HG02938 (cell line): ENCODE measurements at regions not wholly inside any gene's neighbourhood (a gene's known extent, or its start where the extent isn't known, plus 50 kb on each side); places are given as distances from the start of the nearest gene placed in this dataset.
"Not testable (repeated sequence)": the region's sequence is repeated elsewhere in the genome, so short reads cannot be mapped to it uniquely, and the experiment has no call there.

Source experiments
- ATAC-seq: cut with Tn5 transposase; IDR thresholded peaks from one replicate; pipeline ENCODE4 v1.9.1; 2021; ENCODE audit warnings: mild to moderate bottlenecking, moderate library complexity; ENCODE audit not compliant: unreplicated experiment

DNA sequence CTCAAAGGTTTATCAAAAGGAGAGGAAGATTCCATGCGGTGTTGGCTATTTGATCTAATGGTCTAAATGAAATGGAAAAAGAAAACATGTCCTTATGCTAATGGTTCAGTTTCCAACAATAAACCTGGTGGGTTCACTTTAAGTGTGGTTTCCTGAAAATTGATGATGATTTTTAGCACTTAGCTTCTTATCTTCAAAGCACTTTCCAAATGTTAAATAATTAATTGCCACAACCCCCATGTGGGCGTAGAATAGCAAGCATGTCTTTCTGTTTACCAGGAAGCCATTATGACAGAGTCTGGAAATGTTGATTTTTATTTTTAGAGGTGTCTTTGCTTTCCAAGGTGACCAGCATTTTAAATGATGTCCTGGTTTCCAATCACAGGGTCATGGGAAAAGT is 134.8 kb upstream of the SLC4A4 start:
- no peak for ATAC-seq

DNA sequence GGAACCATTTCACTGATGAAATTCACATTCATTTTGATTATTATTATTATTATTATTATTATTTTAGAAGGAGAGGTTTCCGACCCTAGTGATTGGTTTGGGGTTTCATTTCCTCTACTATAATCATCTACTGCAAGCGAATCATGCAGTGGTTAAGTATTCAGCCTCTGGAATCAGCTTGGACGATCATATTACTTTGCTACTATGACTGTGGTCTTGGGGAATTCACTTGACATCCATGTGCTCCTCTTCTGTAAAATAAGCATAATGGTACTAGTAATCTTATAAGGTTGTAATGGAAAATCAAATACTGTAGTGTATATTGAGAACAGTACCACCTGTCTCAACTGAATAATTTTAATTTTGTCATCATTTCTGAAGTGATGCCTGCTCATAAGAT is 132.1 kb upstream of the SLC4A4 start:
- ATAC-seq, result no peak

- no peak for ATAC-seq
Observed at GRCh38 chr4:71209161-71209560, 129.7 kb upstream of the SLC4A4 start.

DNA sequence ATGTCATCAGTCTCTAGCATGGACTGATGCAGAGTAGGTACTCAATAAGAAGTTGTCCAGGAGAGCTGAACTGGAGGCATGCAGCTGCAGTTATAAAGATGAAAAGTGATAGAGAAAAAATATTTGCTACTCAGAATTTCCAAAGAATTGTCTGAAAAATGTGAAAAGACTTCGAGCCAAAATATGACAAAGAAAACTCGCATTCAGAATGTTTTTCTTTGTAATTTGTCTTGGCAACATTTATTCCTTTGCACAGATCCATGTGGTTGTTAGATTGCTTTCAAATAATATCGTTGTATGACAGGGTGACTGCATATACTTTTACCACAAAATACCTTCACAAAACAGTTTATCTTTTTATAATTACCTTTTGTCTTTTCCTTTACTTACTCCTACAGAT is 128.0 kb upstream of the SLC4A4 start:
- no peak for ATAC-seq

DNA sequence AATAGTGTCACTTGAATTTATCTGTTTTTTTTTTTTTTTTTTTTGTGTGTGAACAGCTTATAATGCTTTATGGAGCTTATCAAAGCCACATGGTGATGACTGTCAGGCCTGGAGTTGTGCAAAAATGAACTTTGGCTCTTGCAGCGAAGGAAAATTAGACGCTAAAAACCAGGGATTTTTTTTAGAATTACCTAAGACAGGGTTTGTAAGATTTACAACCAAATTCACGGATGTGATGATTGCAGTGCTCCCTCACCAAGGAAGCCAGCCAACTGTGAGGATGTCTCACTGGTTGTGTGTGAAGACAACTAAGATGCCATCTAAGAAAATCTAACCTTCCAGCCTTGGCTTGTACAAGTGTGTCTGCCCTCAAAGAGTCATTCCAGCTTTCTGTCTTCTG is 127.1 kb upstream of the SLC4A4 start:
- no peak for ATAC-seq

- no peak for ATAC-seq
Observed at GRCh38 chr4:71212216-71212615, 126.6 kb upstream of the SLC4A4 start.

GRCh38 chr4:71214578-71214977 is 124.2 kb upstream of the SLC4A4 start:
- no peak for ATAC-seq

DNA sequence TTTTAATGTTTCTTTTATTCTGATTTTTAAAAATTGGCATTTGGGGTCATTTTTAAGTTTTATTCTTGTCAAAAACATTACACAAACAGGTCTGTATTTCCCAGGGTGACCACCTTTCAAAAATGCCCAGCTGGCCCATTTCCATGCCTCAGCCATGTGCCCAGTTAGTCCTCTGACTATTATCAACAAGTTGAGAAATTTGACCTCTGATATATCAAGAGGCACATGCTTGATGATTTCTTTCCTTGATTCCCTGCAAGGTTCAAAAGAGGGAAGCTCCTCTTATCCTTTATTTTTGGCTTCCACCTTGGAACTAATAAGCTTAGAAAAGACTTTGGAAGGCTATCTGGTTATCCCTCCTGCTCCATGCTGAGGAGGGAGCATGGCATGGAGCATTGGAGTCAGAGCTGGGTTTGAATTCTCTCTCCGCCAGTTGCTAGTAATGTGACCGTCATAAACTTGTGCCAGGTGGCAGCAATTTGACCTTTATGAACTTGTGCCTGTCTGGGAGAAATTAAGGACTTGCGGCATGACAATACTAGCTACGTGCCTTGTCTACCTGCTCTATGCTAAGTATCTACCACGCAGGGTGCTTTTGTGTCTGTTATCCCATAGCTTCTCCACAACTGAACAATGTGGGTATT is 122.4 kb upstream of the SLC4A4 start:
- no peak for ATAC-seq

DNA sequence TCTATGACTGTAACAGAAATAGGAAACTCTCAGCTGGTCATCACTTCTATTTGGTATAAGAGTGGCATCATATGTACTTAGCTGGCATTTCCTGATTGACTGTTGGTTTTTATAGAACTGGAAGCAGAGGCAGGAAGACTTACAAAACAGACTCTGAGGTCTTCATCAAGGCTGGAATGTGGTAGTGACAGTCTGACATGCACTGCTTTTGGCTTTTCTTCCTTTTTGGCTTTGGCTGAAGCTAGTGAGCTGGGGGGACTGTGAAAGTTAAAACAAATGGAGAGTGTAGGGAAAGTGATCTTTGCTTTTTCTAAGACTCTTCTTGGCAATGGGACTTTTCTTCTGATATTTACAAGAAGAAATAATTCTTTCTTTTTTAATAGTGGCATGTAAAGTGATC is 121.1 kb upstream of the SLC4A4 start:
- ATAC-seq, result no peak

- ATAC-seq, result not testable (repeated sequence)
Observed at GRCh38 chr4:71220848-71221247, 118.0 kb upstream of the SLC4A4 start.

GRCh38 chr4:71221510-71222466 is 117.0 kb upstream of the SLC4A4 start:
- no peak for ATAC-seq

DNA sequence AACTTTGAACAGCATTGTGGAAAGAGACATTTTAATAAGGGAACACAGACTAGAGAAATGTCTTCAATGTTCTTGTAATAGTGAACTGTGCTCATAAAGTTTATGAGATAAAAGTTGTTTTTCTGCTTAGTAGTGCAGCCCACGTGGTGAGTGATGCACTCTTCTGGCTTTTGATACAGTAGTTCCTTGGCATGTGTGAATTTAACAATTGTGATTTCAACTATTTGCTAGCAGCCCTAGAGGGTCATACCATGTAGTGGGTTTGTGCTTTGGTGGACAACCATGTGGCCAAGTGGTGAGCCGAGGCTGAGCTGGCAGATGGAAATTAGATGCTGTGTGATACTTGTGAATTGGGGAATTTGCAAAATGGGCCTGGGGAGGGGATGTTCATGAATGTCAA is 116.2 kb upstream of the SLC4A4 start:
- ATAC-seq, result no peak

DNA sequence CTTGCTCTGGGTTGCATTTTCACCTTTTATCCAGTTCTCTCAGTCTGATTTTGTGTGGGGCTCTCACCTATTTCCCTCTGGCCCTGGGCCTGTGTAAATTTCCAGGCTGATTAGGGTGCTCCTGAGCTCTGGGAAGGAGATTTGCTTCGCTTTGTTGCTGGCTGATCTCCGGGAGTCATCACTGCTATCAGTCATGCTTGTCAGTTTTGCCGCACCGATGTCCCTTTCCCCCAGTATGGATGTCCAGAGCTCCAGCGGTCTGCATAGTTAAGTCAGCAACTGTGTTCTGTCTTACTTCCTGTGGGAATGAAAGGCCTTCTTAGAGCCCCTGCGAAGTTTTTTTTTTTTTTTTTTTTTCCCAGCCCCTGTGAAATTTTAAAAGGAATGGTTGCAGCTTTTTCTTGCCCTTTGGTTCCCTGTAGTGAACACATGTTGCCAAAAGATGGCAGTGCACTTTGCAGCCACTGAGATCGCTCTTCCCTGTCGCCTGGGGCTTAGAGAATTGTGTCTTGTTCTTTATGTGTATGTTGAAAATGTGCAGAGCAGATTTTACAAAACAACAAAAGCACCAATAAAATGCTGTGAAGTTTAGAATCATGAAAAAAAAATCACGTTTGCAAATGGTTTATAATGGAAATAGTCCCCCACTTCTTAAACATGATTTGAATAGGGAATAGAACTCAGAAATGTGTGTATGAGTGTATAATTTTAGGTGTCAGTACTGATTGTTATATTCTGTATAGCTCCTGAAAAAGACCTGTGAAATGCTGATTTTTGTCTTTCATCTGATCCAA is 109.1 kb upstream of the SLC4A4 start:
- ATAC-seq, result no peak

- no peak for ATAC-seq
Observed at GRCh38 chr4:71230271-71231128, 108.3 kb upstream of the SLC4A4 start.

DNA sequence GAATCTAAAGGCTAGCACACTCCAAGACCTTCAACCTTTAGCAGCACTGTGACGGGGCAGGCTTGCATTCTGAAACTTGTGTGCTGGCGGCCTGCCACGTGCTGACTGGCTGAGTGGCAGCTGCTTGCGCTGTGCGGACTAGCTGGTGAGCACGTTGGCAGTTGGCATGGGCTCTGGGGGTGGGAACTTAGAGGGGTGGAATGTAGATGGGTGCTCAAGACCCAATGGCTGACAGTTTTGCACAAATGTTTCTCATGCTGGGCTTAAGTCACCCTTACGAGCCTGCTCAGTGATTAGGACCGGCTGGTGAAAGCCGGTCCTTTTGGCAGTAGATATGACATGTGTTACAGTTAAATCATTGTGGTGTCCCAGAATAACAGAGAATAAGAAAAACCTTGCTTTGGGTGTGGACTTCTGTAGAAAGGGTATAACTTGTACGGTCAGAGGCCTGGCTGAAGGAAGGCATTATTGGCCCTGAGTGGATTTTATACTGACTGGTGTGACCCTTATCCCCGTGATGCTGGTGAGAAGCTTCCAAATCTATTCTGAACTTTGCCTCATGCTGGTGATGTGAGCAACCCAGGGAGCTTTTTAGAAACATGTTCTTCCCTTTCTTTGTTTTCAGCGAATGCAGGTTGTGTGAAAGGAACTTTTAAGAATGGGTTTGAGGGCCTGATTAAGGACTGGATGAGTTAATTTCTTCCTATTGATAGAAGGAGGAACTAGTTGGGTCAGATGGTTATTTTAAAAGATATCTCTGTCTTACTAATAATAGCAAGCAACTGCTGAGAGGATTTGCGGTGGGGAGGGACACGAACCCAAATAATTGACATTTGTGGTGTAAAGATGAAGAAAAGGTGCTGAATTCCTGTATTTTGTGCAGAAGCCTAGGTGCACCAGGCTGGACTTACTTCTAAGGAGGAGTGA is 107.4 kb upstream of the SLC4A4 start:
- no peak for ATAC-seq

GRCh38 chr4:71232056-71232430 is 106.8 kb upstream of the SLC4A4 start:
- no peak for ATAC-seq

- no peak for ATAC-seq
Observed at GRCh38 chr4:71232846-71233245, 106.0 kb upstream of the SLC4A4 start.

GRCh38 chr4:71235311-71236201 is 103.3 kb upstream of the SLC4A4 start:
- no peak for ATAC-seq

- no peak for ATAC-seq
Observed at GRCh38 chr4:71236226-71236625, 102.6 kb upstream of the SLC4A4 start.
